IMR-90 (cell line): ENCODE measurements at regions not wholly inside any gene's neighbourhood (a gene's known extent, or its start where the extent isn't known, plus 50 kb on each side); places are given as distances from the start of the nearest gene placed in this dataset.

Experiments
- BHLHE40 ChIP-seq: fragments of 150-350 bp; IDR thresholded peaks from 2 replicates; pipeline ENCODE4 v1.6.1; 2016; ENCODE audit warnings: mild to moderate bottlenecking, low read depth, low read length
- CEBPB ChIP-seq: IDR thresholded peaks from 2 replicates; pipeline ENCODE4 v1.6.1; 2012; ENCODE audit warnings: low read depth, low read length, improper control_type of control experiment
- CTCF ChIP-seq: conservative IDR thresholded peaks from 2 replicates; pipeline ENCODE4 v1.5.1; 2012; ENCODE audit warnings: mild to moderate bottlenecking, low read depth, low read length, improper control_type of control experiment
- FOS ChIP-seq: fragments of 150-350 bp; IDR thresholded peaks from 2 replicates; pipeline ENCODE4 v1.6.1; 2016; ENCODE audit warnings: low read depth, low read length
- MAFK ChIP-seq: IDR thresholded peaks from 2 replicates; pipeline ENCODE4 v1.6.1; 2012; ENCODE audit warnings: low read depth, low read length, improper control_type of control experiment
- MAZ ChIP-seq: IDR thresholded peaks from 2 replicates; pipeline ENCODE4 v1.6.1; 2012; ENCODE audit warnings: low read depth, mild to moderate bottlenecking, low read length, improper control_type of control experiment, moderate library complexity, borderline replicate concordance
- MXI1 ChIP-seq: IDR thresholded peaks from 2 replicates; pipeline ENCODE4 v1.6.1; 2012; ENCODE audit warnings: low read depth, mild to moderate bottlenecking, low read length, moderate library complexity, borderline replicate concordance
- POLR2A ChIP-seq: IDR thresholded peaks from 2 replicates; pipeline ENCODE4 v1.6.1; 2012; ENCODE audit warnings: mild to moderate bottlenecking, low read depth, low read length
- RAD21 ChIP-seq: IDR thresholded peaks from 2 replicates; pipeline ENCODE4 v1.6.1; 2012; ENCODE audit warnings: low read length, improper control_type of control experiment
- RCOR1 ChIP-seq: IDR thresholded peaks from 2 replicates; pipeline ENCODE4 v1.6.1; 2012; ENCODE audit warnings: mild to moderate bottlenecking, low read length, improper control_type of control experiment; ENCODE audit not compliant: insufficient replicate concordance
- RFX5 ChIP-seq: IDR thresholded peaks from 2 replicates; pipeline ENCODE4 v1.8.0; 2012; ENCODE audit warnings: low read depth, mild to moderate bottlenecking, low read length, moderate library complexity
- SMC3 ChIP-seq: fragments of 150-350 bp; IDR thresholded peaks from 2 replicates; pipeline ENCODE4 v1.6.1; 2016; ENCODE audit warnings: low read depth, mild to moderate bottlenecking, antibody characterized with exemption, low read length, moderate library complexity
- TF ChIP-seq, protein P1 (sequence below): fragments of 150-350 bp; IDR thresholded peaks from 2 replicates; pipeline ENCODE4 v1.6.1; 2016; ENCODE audit warnings: low read depth, mild to moderate bottlenecking, low read length, moderate library complexity, borderline replicate concordance

GRCh38 chr11:106619320-106619990 is 398.8 kb downstream of the GUCY1A2 start:
- TF ChIP-seq CTCF (no peak), RAD21 (no peak), POLR2A (no peak), MAFK (no peak), RFX5 (no peak), RCOR1 (no peak), BHLHE40 (no peak), SMC3 (no peak), MXI1 (no peak), FOS (no peak), CEBPB (no peak), MAZ (no peak)
- TF ChIP-seq, protein P1, sequence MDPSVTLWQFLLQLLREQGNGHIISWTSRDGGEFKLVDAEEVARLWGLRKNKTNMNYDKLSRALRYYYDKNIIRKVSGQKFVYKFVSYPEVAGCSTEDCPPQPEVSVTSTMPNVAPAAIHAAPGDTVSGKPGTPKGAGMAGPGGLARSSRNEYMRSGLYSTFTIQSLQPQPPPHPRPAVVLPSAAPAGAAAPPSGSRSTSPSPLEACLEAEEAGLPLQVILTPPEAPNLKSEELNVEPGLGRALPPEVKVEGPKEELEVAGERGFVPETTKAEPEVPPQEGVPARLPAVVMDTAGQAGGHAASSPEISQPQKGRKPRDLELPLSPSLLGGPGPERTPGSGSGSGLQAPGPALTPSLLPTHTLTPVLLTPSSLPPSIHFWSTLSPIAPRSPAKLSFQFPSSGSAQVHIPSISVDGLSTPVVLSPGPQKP, result no peak
